GM12891 (cell line): ENCODE measurements at regions not wholly inside any gene's neighbourhood (a gene's known extent, or its start where the extent isn't known, plus 50 kb on each side); places are given as distances from the start of the nearest gene placed in this dataset.

Source experiments
- POLR2A ChIP-seq: IDR thresholded peaks from 2 replicates; pipeline ENCODE4 v1.6.1; 2011; ENCODE audit warnings: low read depth, low read length, control low read depth
- TAF1 ChIP-seq: IDR thresholded peaks from 2 replicates; pipeline ENCODE4 v1.6.1; 2011; ENCODE audit warnings: low read depth, low read length, control low read depth

DNA sequence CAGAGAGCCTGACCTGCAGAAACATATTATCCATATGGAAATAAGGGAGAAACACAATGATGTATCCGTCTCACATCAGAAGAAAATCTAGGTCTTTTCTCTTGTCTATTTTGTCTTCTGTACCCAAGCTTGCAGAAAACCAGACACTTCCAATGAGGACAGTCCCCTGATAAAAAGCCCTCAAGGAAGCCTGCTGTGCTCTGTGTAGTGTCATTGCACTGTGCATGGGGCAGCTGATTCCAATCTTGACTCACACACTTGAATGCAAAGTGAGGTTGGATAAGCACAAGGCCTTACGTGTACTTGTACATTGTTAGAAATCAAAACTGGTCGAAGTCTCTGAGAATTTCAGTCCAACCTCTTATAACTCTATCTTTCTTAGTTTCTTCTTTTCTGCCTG, 256.6 kb upstream of the MYOCD start:
- TF ChIP-seq POLR2A = no peak
- TF ChIP-seq TAF1 = no peak
